Astrocyte of the cerebellum (primary cell): ENCODE measurements at regions not wholly inside any gene's neighbourhood (a gene's known extent, or its start where the extent isn't known, plus 50 kb on each side); places are given as distances from the start of the nearest gene placed in this dataset.

Experiments used
- DNase-seq: peaks from one replicate; pipeline ENCODE4 v3.0.0-alpha.2; 2011; ENCODE audit warnings: low read depth
- H3K4me3 ChIP-seq: 2 replicates; pipeline ENCODE4 v1.5.1; 2011; ENCODE audit warnings: mild to moderate bottlenecking, low read depth, low read length, moderate library complexity
- CTCF ChIP-seq: IDR thresholded peaks from 2 replicates; pipeline ENCODE4 v1.5.1; 2012; ENCODE audit warnings: low read length, low read depth, moderate library complexity, mild to moderate bottlenecking; ENCODE audit errors: missing control alignments
- in situ Hi-C: cut with HindIII; loops from 2 replicates; pipeline ENCODE4 v1.10.0; 2017; ENCODE audit warnings: low sequenced_read_pairs

GRCh38 chr4:173934201-173934600 is 349.3 kb downstream of the FBXO8 start:
- H3K4me3 ChIP-seq, result no peak overlapping the region
- in situ Hi-C loops, result no loop called here
- TF ChIP-seq CTCF, result no peak
- no peak for DNase-seq

GRCh38 chr4:173932701-173933100 is 350.8 kb downstream of the FBXO8 start:
- in situ Hi-C loops, result no loop called here
- TF ChIP-seq CTCF, result no peak
- H3K4me3 ChIP-seq, result no peak overlapping the region

GRCh38 chr4:173930329-173930967 is 353.0 kb downstream of the FBXO8 start:
- no peak overlapping the region for H3K4me3 ChIP-seq
- no peak for DNase-seq
- in situ Hi-C loops, result no loop called here
- TF ChIP-seq CTCF, result no peak

More at GRCh38 chr4:173932701-173933100, 350.8 kb downstream of the FBXO8 start:
- DNase-seq, result no peak

GRCh38 chr4:173929921-173930320 is 353.5 kb downstream of the FBXO8 start:
- H3K4me3 ChIP-seq, result no peak overlapping the region
- no peak for DNase-seq
- in situ Hi-C loops, result no loop called here
- no peak for TF ChIP-seq CTCF

- DNase-seq, result no peak
- TF ChIP-seq CTCF, result no peak
- in situ Hi-C loops, result no loop called here
- H3K4me3 ChIP-seq, result no peak overlapping the region
Observed at GRCh38 chr4:173924561-173924960, 358.9 kb downstream of the FBXO8 start.

GRCh38 chr4:173919861-173920260 is 363.6 kb downstream of the FBXO8 start:
- DNase-seq, result no peak
- TF ChIP-seq CTCF, result no peak
- H3K4me3 ChIP-seq, result no peak overlapping the region
- in situ Hi-C loops, result no loop called here
